GM12892 (cell line): ENCODE measurements at regions not wholly inside any gene's neighbourhood (a gene's known extent, or its start where the extent isn't known, plus 50 kb on each side); places are given as distances from the start of the nearest gene placed in this dataset.
"Not testable (repeated sequence)": the region's sequence is repeated elsewhere in the genome, so short reads cannot be mapped to it uniquely, and the experiment has no call there.

Source experiments
- DNase-seq: peaks from one replicate; pipeline ENCODE4 v3.0.0; 2011; ENCODE audit not compliant: insufficient read length
- FAIRE-seq: peaks from 2 replicates; lab custom pipeline; 2011; peaks lifted over from hg19 to GRCh38; lab: Jason Lieb, UNC
- POLR2A ChIP-seq: IDR thresholded peaks from 2 replicates; pipeline ENCODE4 v1.6.1; 2011; ENCODE audit warnings: low read depth, low read length, control low read depth
- POLR2AphosphoS5 ChIP-seq: IDR thresholded peaks from 2 replicates; pipeline ENCODE4 v1.6.1; 2011; ENCODE audit warnings: low read depth, low read length, control low read depth
- TAF1 ChIP-seq: IDR thresholded peaks from 2 replicates; pipeline ENCODE4 v1.6.1; 2011; ENCODE audit warnings: low read depth, mild to moderate bottlenecking, control low read depth, low read length, borderline replicate concordance

DNA sequence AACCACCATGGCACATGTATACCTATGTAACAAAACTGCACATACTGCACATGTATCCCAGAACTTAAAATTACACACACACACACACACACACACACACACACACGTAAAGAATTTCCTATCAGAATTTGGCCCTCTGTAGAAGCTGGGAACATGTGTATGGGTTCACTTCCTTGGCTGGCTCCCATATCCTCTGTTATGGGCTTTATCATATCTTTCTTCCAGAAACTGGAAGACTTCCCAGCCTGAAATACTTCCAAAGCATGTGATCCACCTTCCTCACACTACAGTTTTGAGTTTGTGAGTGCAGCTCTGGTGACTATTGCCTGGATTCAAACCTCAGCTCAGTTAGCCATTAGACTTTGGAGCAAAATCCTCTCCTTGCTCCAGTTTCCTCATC lies 78.6 kb upstream of the GDNF start:
- FAIRE-seq, result no peak
- TF ChIP-seq POLR2AphosphoS5 (no peak), TAF1 (no peak), POLR2A (no peak)
- DNase-seq, result no peak

DNA sequence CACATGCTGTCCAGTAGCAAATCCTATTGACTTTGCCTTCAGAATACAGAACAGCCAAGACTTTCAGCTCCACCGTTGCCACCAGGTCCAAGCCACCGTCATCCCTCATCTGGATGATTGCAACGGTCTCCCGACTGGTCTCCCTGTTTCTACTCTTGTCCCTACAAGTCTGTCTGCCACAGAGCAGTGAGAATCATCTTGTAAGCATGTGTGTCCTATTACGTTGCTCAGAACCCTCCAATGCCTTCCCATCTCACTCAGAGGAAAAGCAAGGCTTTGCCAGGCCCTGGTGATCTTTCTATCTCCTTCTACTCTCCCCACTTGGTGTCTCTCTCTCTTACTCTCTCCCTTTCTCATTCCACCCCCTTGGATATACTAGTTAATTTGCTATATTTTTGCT lies 76.7 kb upstream of the GDNF start:
- no peak for TF ChIP-seq TAF1
- no peak for TF ChIP-seq POLR2AphosphoS5
- TF ChIP-seq POLR2A, result no peak
- DNase-seq, result no peak
- FAIRE-seq, result no peak

- no peak for TF ChIP-seq TAF1
- no peak for TF ChIP-seq POLR2AphosphoS5
- no peak for TF ChIP-seq POLR2A
Observed at GRCh38 chr5:37915097-37915736, 75.4 kb upstream of the GDNF start.

DNA sequence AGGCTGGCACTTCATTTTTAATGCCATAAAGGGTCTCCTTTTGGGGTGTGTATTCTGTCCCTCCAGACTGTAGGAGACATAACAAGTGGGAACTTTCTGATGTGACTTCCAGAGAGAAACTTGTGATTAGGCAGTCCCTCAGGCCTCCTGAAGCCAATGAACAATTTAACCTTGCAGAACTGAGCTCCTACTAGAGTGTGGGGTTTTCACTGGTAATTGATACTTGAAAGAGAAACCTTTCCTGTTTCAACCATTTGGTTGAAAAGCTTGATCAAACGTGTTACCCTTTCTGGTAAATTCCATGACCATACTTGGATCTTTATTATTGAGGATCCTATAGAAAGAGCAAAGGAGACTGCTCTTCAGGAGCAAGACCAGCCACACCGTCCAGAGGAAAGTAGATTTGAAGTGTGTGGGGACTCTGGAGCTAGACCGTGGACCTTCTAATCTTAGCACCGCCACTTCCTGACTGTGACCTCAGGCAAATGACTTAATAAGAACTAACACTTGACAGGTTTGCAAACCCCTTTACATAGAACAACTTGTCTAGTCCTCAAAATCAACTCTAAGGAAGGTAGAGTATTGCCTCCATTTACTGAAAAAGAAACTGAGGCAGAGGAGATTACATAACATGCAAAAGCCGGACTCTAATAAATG lies 69.9 kb upstream of the GDNF start:
- peak; percentile 94 for FAIRE-seq
- DNase-seq, result not testable (repeated sequence)

More at GRCh38 chr5:37915097-37915736, 75.4 kb upstream of the GDNF start:
- FAIRE-seq (peak; percentile 69), DNase-seq (no peak)

GRCh38 chr5:37906416-37906815 lies 66.6 kb upstream of the GDNF start:
- FAIRE-seq (no peak), DNase-seq (no peak)
- no peak for TF ChIP-seq POLR2A
- TF ChIP-seq TAF1, result no peak
- TF ChIP-seq POLR2AphosphoS5, result no peak

DNA sequence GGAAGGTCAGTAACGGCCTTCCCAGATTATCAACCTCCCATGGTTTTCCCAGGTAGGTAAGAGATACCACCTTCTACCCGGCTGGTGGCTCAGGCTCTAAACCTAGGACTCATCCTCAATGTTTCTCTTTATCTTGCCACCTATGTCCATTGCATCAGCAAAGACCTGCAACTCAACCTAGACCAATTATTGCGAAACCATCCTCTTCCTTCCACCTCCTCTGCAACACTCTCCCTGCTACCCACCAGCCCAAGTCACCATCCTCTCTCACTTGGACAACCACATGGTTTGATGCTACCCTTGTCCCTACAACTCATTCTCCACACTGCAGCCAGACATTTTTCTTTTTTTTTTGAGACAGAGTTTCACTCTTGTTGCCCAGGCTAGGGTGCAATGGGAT lies 65.4 kb upstream of the GDNF start:
- FAIRE-seq (no peak), DNase-seq (no peak)
- TF ChIP-seq POLR2A, result no peak
- TF ChIP-seq POLR2AphosphoS5, result no peak
- TF ChIP-seq TAF1, result no peak

DNA sequence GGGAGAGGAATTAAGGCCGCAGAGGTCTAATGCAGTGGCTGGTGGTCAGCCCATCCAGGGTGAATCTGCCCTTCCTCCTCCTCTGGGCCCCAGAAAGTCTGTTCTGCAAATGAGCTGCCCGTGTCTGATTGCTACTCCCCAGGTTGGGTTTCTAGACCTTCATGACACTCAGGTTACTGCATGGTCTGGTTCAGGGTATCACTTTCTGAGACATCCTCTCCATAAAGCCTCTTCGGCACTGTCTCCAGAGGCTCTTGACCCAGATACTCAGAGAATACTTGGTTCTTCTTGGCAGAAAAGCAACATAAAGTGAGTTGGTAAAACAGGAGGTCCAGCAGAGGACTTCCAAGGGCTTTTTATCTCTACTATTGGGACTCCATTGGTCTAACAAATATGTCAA lies 62.5 kb upstream of the GDNF start:
- TF ChIP-seq POLR2AphosphoS5 (no peak), TAF1 (no peak), POLR2A (no peak)
- FAIRE-seq (no peak), DNase-seq (no peak)

- DNase-seq (no peak), FAIRE-seq (no peak)
- no peak for TF ChIP-seq TAF1
Observed at GRCh38 chr5:37900692-37901091, 60.9 kb upstream of the GDNF start.

GRCh38 chr5:37899037-37899436 lies 59.2 kb upstream of the GDNF start:
- TF ChIP-seq TAF1, result no peak
- no peak for TF ChIP-seq POLR2A
- TF ChIP-seq POLR2AphosphoS5, result no peak
- FAIRE-seq (no peak), DNase-seq (no peak)

GRCh38 chr5:37896159-37896558 lies 56.3 kb upstream of the GDNF start:
- no peak for TF ChIP-seq TAF1
- no peak for TF ChIP-seq POLR2A
- no peak for TF ChIP-seq POLR2AphosphoS5
- no peak for DNase-seq
- no peak for FAIRE-seq

DNA sequence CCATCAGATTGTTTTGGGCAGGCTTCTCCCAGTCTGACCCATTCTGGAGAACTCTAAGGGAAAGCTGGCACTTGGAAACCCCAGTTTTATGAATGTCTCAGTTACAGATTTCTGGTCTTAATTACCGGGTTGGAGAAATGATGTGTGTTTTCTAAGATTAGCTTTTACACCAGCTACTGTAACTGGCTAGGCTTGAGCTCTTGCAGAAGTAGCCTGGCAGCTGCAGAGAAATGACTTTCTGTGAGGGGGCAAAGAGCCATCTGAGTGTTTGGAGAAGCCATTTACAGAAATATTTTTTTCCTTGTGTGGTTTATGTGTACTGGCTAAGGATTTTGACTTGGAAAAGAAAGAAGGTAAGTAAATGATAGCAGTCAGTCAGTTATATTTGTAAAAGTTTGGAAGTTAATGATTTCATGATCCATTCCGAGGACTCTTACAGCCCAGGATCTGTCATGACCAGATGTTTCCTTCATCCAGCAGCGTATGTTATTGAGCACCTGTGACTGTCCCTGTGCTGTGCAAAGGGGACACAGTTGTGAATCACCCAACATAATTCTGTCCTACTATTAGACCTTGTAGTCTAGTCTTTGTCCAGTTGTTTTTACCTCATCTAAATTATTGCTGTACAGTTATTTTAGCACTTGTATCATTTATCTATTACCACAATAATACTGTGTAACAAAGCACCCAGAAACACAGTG lies 53.7 kb upstream of the GDNF start:
- DNase-seq, result no peak
- FAIRE-seq, result no peak
- no peak for TF ChIP-seq POLR2AphosphoS5

DNA sequence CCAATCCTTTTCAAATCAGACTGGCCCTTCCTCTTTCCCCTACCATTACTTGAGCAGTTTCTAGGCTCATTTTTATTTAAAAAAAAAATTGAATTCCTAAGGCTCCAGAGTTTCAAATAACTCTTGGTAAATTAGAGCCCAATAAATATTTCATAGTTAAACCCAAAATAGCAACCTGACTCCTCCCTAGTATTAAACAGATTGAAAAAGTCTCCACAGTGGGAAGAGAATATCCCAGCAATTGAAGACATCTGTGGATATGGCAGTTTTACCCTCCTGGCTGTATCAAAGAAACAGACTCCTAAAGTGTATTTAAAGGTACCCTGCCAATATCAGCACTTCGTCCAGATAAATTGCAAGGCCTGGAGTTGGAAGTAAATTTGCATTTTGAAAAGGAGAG lies 52.7 kb upstream of the GDNF start:
- DNase-seq, result no peak
- TF ChIP-seq POLR2A, result no peak
- no peak for TF ChIP-seq TAF1
- no peak for TF ChIP-seq POLR2AphosphoS5
- no peak for FAIRE-seq

DNA sequence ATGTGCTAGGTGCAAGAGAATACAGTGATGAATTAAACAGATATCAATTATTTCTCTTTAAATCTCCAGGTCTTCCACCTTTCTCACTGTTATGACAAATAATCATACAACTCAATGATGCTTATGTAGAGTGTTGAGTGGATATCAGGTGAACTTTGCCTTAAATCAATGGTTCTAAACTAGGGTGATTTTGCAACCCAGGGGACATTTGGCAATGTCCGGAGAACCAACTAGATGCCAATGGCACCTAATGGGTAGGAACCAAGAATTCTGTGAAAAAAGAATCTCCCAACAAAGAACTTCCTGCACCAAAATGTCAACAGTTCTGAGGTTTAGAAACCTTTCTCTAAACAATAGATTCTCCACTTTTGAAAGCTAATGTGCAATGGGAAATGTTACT lies 52.0 kb upstream of the GDNF start:
- DNase-seq (no peak), FAIRE-seq (no peak)
- TF ChIP-seq POLR2A (no peak), TAF1 (no peak), POLR2AphosphoS5 (no peak)
